Keratinocyte (primary cell): ENCODE measurements at regions not wholly inside any gene's neighbourhood (a gene's known extent, or its start where the extent isn't known, plus 50 kb on each side); places are given as distances from the start of the nearest gene placed in this dataset.

Source experiments
- DNase-seq: peaks from one replicate; pipeline ENCODE4 v3.0.0-alpha.2; 2011; ENCODE audit warnings: low read depth, missing footprints, low spot score
- FAIRE-seq: peaks from 2 replicates; lab custom pipeline; 2011; peaks lifted over from hg19 to GRCh38; lab: Jason Lieb, UNC
- H2AFZ ChIP-seq: 2 replicates; pipeline ENCODE4 v1.6.0; 2012; ENCODE audit warnings: low read length, control low read depth, inconsistent platforms; ENCODE audit not compliant: control insufficient read depth
- H3K27ac ChIP-seq: 2 replicates; pipeline ENCODE4 v1.5.1; 2011; ENCODE audit warnings: low read length; ENCODE audit not compliant: control insufficient read depth, insufficient read depth
- H3K27me3 ChIP-seq: 3 replicates; pipeline ENCODE4 v1.6.0; 2011; ENCODE audit warnings: low read length; ENCODE audit not compliant: control insufficient read depth, insufficient read depth; ENCODE audit errors: extremely low read depth
- H3K36me3 ChIP-seq, 2 experiments: 2 replicates in 1 of 2; 3 replicates in 1 of 2; pipeline ENCODE4 v1.5.1; 2011; ENCODE audit warnings: low read length in 2 of 2, mild to moderate bottlenecking in 1 of 2; ENCODE audit not compliant: control insufficient read depth in 2 of 2, insufficient read depth in 2 of 2; ENCODE audit errors: extremely low read depth in 1 of 2
- H3K4me1 ChIP-seq: 3 replicates; pipeline ENCODE4 v1.5.1; 2011; ENCODE audit warnings: low read length; ENCODE audit not compliant: control insufficient read depth, insufficient read depth; ENCODE audit errors: extremely low read depth
- H3K4me2 ChIP-seq: 3 replicates; pipeline ENCODE4 v1.6.0; 2011; ENCODE audit warnings: low read depth, low read length; ENCODE audit not compliant: control insufficient read depth, insufficient read depth; ENCODE audit errors: extremely low read depth
- H3K4me3 ChIP-seq, 3 experiments: fragments of 200-600 bp in 1 of 3; sonication (generic) in 1 of 3; 2 replicates in 2 of 3; 3 replicates in 1 of 3; pipeline ENCODE4 v1.5.1; 2011 to 2016; ENCODE audit warnings: low read length in 3 of 3, mild to moderate bottlenecking in 3 of 3, control low read depth in 2 of 3, inconsistent platforms in 1 of 3, low read depth in 1 of 3, mixed read lengths in 1 of 3, mixed run types in 1 of 3, moderate library complexity in 1 of 3; ENCODE audit not compliant: control insufficient read depth in 2 of 3, insufficient read depth in 2 of 3; ENCODE audit errors: extremely low read depth in 1 of 3
- H3K79me2 ChIP-seq: 2 replicates; pipeline ENCODE4 v1.6.0; 2012; ENCODE audit warnings: low read length; ENCODE audit not compliant: control insufficient read depth, insufficient read depth
- H3K9ac ChIP-seq: 3 replicates; pipeline ENCODE4 v1.6.0; 2011; ENCODE audit warnings: low read length; ENCODE audit not compliant: control insufficient read depth, insufficient read depth; ENCODE audit errors: extremely low read depth
- H3K9me1 ChIP-seq: 3 replicates; pipeline ENCODE4 v1.6.0; 2011; ENCODE audit warnings: low read length; ENCODE audit not compliant: control insufficient read depth, insufficient read depth; ENCODE audit errors: extremely low read depth
- H3K9me3 ChIP-seq: 2 replicates; pipeline ENCODE4 v1.5.1; 2012; ENCODE audit warnings: low read depth, low read length; ENCODE audit not compliant: control insufficient read depth
- H4K20me1 ChIP-seq: 3 replicates; pipeline ENCODE4 v1.6.0; 2011; ENCODE audit warnings: low read length; ENCODE audit not compliant: control insufficient read depth, insufficient read depth; ENCODE audit errors: extremely low read depth
- EZH2 ChIP-seq: IDR thresholded peaks from one replicate; pipeline ENCODE4 v1.6.1; 2012; ENCODE audit warnings: inconsistent platforms, mild to moderate bottlenecking, low read length, moderate library complexity
- dilution Hi-C: fragments of 300-500 bp; cut with MboI; formaldehyde crosslinking; loops from one replicate; pipeline ENCODE4 v1.7.0; 2020; ENCODE audit warnings: low sequenced_read_pairs; ENCODE audit not compliant: extremely low pct_ligation_motif_present
- TF ChIP-seq, protein P1 (sequence below), 3 experiments: IDR thresholded peaks in 1 of 3; conservative IDR thresholded peaks in 1 of 3; optimal IDR thresholded peaks in 1 of 3; 2 replicates in 2 of 3; 3 replicates in 1 of 3; pipeline versions ENCODE3 to v1.5.1; 2011; ENCODE audit warnings: low read length in 3 of 3, mild to moderate bottlenecking in 3 of 3, moderate library complexity in 2 of 3, control low read depth in 1 of 3, inconsistent platforms in 1 of 3; ENCODE audit not compliant: insufficient read depth in 2 of 3; ENCODE audit errors: extremely low read depth in 1 of 3

DNA sequence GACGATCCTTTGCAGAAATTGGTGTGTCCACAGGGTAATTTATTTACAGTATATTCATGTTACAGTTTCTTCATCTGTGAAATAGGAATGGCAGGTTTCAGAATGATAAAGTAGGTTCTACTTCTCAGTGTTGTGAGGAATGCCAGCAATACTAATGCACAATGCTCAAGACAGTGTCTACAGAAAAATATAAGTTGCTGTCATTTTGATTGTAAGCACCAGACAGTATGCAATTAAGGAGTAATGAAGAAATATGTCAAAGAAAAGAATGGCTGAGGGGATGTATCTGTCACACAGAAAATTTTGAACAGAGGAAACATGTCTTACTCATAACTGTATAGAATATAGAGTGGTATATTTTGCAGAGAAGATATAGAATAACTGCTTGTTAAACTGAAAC, 525.4 kb downstream of the GALC start:
- H2AFZ ChIP-seq: no peak overlapping the region
- TF ChIP-seq, protein P1, sequence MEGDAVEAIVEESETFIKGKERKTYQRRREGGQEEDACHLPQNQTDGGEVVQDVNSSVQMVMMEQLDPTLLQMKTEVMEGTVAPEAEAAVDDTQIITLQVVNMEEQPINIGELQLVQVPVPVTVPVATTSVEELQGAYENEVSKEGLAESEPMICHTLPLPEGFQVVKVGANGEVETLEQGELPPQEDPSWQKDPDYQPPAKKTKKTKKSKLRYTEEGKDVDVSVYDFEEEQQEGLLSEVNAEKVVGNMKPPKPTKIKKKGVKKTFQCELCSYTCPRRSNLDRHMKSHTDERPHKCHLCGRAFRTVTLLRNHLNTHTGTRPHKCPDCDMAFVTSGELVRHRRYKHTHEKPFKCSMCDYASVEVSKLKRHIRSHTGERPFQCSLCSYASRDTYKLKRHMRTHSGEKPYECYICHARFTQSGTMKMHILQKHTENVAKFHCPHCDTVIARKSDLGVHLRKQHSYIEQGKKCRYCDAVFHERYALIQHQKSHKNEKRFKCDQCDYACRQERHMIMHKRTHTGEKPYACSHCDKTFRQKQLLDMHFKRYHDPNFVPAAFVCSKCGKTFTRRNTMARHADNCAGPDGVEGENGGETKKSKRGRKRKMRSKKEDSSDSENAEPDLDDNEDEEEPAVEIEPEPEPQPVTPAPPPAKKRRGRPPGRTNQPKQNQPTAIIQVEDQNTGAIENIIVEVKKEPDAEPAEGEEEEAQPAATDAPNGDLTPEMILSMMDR (optimal IDR thresholded peaks at IDR 0.05 in 1 of 3, IDR thresholded peaks at IDR 0.05 in 1 of 3, conservative IDR thresholded peaks at IDR 0.05 in 1 of 3; ENCODE audit: extremely low read depth in 1 of 3, insufficient read depth in 2 of 3, low read length in 3 of 3): no peak
- TF ChIP-seq EZH2: no peak
- dilution Hi-C loops: no loop called here
- H4K20me1 ChIP-seq: no peaks in the 10 kb centered on the region
- no peak for DNase-seq
- H3K9me1 ChIP-seq: no peaks in the 10 kb centered on the region
- H3K9ac ChIP-seq: no peak overlapping the region
- H3K27me3 ChIP-seq: no peaks in the 10 kb centered on the region
- no peak for FAIRE-seq
- no peaks in the 10 kb centered on the region for H3K79me2 ChIP-seq
- no peaks in the 10 kb centered on the region for H3K4me1 ChIP-seq
- no peak overlapping the region for H3K4me2 ChIP-seq
- no peaks in the 10 kb centered on the region for H3K9me3 ChIP-seq
- H3K27ac ChIP-seq: no peak overlapping the region
- H3K36me3 ChIP-seq: no peaks in the 10 kb centered on the region
- no peak overlapping the region for H3K4me3 ChIP-seq

DNA sequence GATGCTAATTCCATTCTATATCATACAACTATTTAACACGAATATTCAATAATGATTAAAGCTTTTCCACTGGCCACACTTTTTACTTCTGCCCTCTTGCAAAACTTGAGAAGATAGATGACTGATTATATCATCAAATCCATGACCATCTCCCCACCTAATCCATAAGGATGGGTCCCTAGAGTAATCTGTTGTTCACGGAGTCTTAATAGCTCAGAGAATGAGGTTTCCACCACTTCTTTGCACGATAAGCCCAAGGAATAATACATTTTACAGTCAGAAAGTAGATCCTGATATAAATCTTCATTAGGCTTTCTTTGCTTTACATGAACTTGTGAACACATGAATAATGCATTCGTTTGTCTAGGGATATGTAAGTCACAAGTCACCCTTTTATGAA, 527.2 kb downstream of the GALC start:
- Histone ChIP-seq H4K20me1 (no peaks in the 10 kb centered on the region), H3K4me1 (no peaks in the 10 kb centered on the region), H3K27ac (no peak overlapping the region), H3K36me3 (no peaks in the 10 kb centered on the region), H3K79me2 (no peaks in the 10 kb centered on the region), H2AFZ (no peak overlapping the region), H3K27me3 (no peaks in the 10 kb centered on the region), H3K9ac (no peak overlapping the region), H3K4me3 (no peak overlapping the region), H3K9me1 (no peaks in the 10 kb centered on the region), H3K4me2 (no peak overlapping the region), H3K9me3 (no peaks in the 10 kb centered on the region)
- TF ChIP-seq, protein P1 (optimal IDR thresholded peaks at IDR 0.05 in 1 of 3, IDR thresholded peaks at IDR 0.05 in 1 of 3, conservative IDR thresholded peaks at IDR 0.05 in 1 of 3; ENCODE audit: extremely low read depth in 1 of 3, insufficient read depth in 2 of 3, low read length in 3 of 3): no peak
- no peak for TF ChIP-seq EZH2
- FAIRE-seq: no peak
- no peak for DNase-seq
- dilution Hi-C loops: no loop called here
